ENCODE measurements at regions not wholly inside any gene's neighbourhood (a gene's known extent, or its start where the extent isn't known, plus 50 kb on each side); places are given as distances from the start of the nearest gene placed in this dataset.
"Not testable (repeated sequence)": the region's sequence is repeated elsewhere in the genome, so short reads cannot be mapped to it uniquely, and the experiment has no call there.

GRCh38 chr5:88029011-88029410, 239.6 kb downstream of the TMEM161B start:
- no peak for DNase-seq (ENCODE audit: low read depth)
- no peak overlapping the region for H3K4me3 ChIP-seq (ENCODE audit: low read depth, low read length)
- no peak for TF ChIP-seq CTCF (IDR thresholded peaks at IDR 0.05; ENCODE audit: low read depth, low read length, missing control alignments)
- in situ Hi-C loops (cut with HindIII; ENCODE audit: low sequenced_read_pairs) = no loop called here

GRCh38 chr5:88021141-88021540, 247.5 kb downstream of the TMEM161B start:
- DNase-seq (ENCODE audit: low read depth) = no peak
- in situ Hi-C loops (cut with HindIII; ENCODE audit: low sequenced_read_pairs) = no loop called here
- no peak overlapping the region for H3K4me3 ChIP-seq (ENCODE audit: low read depth, low read length)
- TF ChIP-seq CTCF (IDR thresholded peaks at IDR 0.05; ENCODE audit: low read depth, low read length, missing control alignments) = no peak

GRCh38 chr5:88014984-88015383, 253.7 kb downstream of the TMEM161B start:
- in situ Hi-C loops (cut with HindIII; ENCODE audit: low sequenced_read_pairs); H3K4me3 ChIP-seq (ENCODE audit: low read depth, low read length); DNase-seq (ENCODE audit: low read depth): not testable (repeated sequence)

GRCh38 chr5:88000877-88001276, 267.8 kb downstream of the TMEM161B start:
- H3K4me3 ChIP-seq (ENCODE audit: low read depth, low read length) = no peak overlapping the region
- DNase-seq (ENCODE audit: low read depth) = no peak
- no peak for TF ChIP-seq CTCF (IDR thresholded peaks at IDR 0.05; ENCODE audit: low read depth, low read length, missing control alignments)
- in situ Hi-C loops (cut with HindIII; ENCODE audit: low sequenced_read_pairs) = no loop called here

- DNase-seq (ENCODE audit: low read depth) = no peak
- no peak for TF ChIP-seq CTCF (IDR thresholded peaks at IDR 0.05; ENCODE audit: low read depth, low read length, missing control alignments)
- H3K4me3 ChIP-seq (ENCODE audit: low read depth, low read length) = no peak overlapping the region
- in situ Hi-C loops (cut with HindIII; ENCODE audit: low sequenced_read_pairs) = no loop called here
Measured at GRCh38 chr5:87997662-87998061, 271.0 kb downstream of the TMEM161B start.

GRCh38 chr5:87966213-87966612, 302.4 kb downstream of the TMEM161B start:
- no peak for TF ChIP-seq CTCF (IDR thresholded peaks at IDR 0.05; ENCODE audit: low read depth, low read length, missing control alignments)
- DNase-seq (ENCODE audit: low read depth) = no peak
- in situ Hi-C loops (cut with HindIII; ENCODE audit: low sequenced_read_pairs) = no loop called here
- H3K4me3 ChIP-seq (ENCODE audit: low read depth, low read length) = no peak overlapping the region

GRCh38 chr5:87954121-87954520, 314.5 kb downstream of the TMEM161B start:
- no peak for DNase-seq (ENCODE audit: low read depth)
- no peak for TF ChIP-seq CTCF (IDR thresholded peaks at IDR 0.05; ENCODE audit: low read depth, low read length, missing control alignments)
- H3K4me3 ChIP-seq (ENCODE audit: low read depth, low read length) = no peak overlapping the region
- in situ Hi-C loops (cut with HindIII; ENCODE audit: low sequenced_read_pairs) = no loop called here

Measured in astrocyte of the cerebellum (primary cell).